ENCODE measurements at regions not wholly inside any gene's neighbourhood (a gene's known extent, or its start where the extent isn't known, plus 50 kb on each side); places are given as distances from the start of the nearest gene placed in this dataset.

GRCh38 chr6:91976797-91977196, 1389.9 kb upstream of the MAP3K7 start:
- TF ChIP-seq EZH2phosphoT487 (IDR thresholded peaks at IDR 0.05; ENCODE audit: low read depth), result no peak
- no peak for TF ChIP-seq CTCF (IDR thresholded peaks at IDR 0.05; ENCODE audit: low read depth, low read length)
- no peak overlapping the region for H3K27ac ChIP-seq (ENCODE audit: low read length)
- no peak overlapping the region for H3K4me2 ChIP-seq (ENCODE audit: low read length)
- no peaks in the 10 kb centered on the region for H3K27me3 ChIP-seq (ENCODE audit: low read depth, low read length)
- H4K20me1 ChIP-seq (ENCODE audit: insufficient read depth, low read length), result no peaks in the 10 kb centered on the region
- no peaks in the 10 kb centered on the region for H3K4me1 ChIP-seq (ENCODE audit: low read length)
- H3K79me2 ChIP-seq (ENCODE audit: low read length), result no peaks in the 10 kb centered on the region
- H3K9ac ChIP-seq (ENCODE audit: low read length), result no peak overlapping the region
- H3K4me3 ChIP-seq (ENCODE audit: low read length), result no peak overlapping the region
- no peak overlapping the region for H2AFZ ChIP-seq (ENCODE audit: low read depth, low read length)
- H3K9me3 ChIP-seq (ENCODE audit: insufficient read depth, low read length), result no peaks in the 10 kb centered on the region
- H3K36me3 ChIP-seq (replicated peaks; ENCODE audit: low read depth, low read length), result no peaks in the 10 kb centered on the region

- no peaks in the 10 kb centered on the region for H3K36me3 ChIP-seq (replicated peaks; ENCODE audit: low read depth, low read length)
- H3K27ac ChIP-seq (ENCODE audit: low read length), result peak overlapping the region; percentile 47; the same call in 1 of the 2 replicates
- no peak for TF ChIP-seq CTCF (IDR thresholded peaks at IDR 0.05; ENCODE audit: low read depth, low read length)
- TF ChIP-seq EZH2phosphoT487 (IDR thresholded peaks at IDR 0.05; ENCODE audit: low read depth), result no peak
- H3K27me3 ChIP-seq (ENCODE audit: low read depth, low read length), result no peaks in the 10 kb centered on the region
- no peaks in the 10 kb centered on the region for H3K79me2 ChIP-seq (ENCODE audit: low read length)
- no peak overlapping the region; the same call in 1 of the 2 replicates for H2AFZ ChIP-seq (ENCODE audit: low read depth, low read length)
- no peaks in the 10 kb centered on the region; the same call in 1 of the 2 replicates for H3K4me1 ChIP-seq (ENCODE audit: low read length)
- no peak overlapping the region for H3K9ac ChIP-seq (ENCODE audit: low read length)
- no peak overlapping the region for H3K4me3 ChIP-seq (ENCODE audit: low read length)
- no peak overlapping the region for H3K4me2 ChIP-seq (ENCODE audit: low read length)
- H4K20me1 ChIP-seq (ENCODE audit: insufficient read depth, low read length), result no peaks in the 10 kb centered on the region
- no peaks in the 10 kb centered on the region; the same call in none of the 2 replicates for H3K9me3 ChIP-seq (ENCODE audit: insufficient read depth, low read length)
These were observed 1383.8 kb upstream of the MAP3K7 start for GRCh38 chr6:91970700-91971099.

DNA sequence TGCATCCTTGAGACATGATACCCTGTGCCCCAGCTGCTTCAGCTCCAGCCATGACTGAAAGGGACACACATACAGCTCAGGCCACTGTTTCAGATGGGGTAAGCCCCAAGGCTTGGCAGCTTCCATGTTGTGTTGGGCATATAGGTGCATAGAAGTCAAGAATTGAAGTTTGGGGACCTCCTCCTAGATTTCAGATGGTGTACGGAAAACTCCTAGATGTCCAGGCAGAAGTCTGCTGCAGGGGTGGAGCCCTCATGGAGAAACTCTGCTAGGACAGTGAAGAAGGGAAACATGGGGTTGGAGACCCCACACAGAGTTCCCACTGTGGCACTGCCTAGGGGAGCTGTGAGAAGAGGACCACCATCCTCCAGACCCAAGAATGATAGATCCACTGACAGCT, 1379.0 kb upstream of the MAP3K7 start:
- Histone ChIP-seq H3K9ac (ENCODE audit: low read length) (no peak overlapping the region), H3K9me3 (ENCODE audit: insufficient read depth, low read length) (no peaks in the 10 kb centered on the region; the same call in none of the 2 replicates), H2AFZ (ENCODE audit: low read depth, low read length) (no peak overlapping the region), H3K4me3 (ENCODE audit: low read length) (no peak overlapping the region), H4K20me1 (ENCODE audit: insufficient read depth, low read length) (no peaks in the 10 kb centered on the region), H3K4me1 (ENCODE audit: low read length) (no peaks in the 10 kb centered on the region; the same call in 1 of the 2 replicates), H3K4me2 (ENCODE audit: low read length) (no peak overlapping the region), H3K79me2 (ENCODE audit: low read length) (no peaks in the 10 kb centered on the region), H3K36me3 (replicated peaks; ENCODE audit: low read depth, low read length) (no peaks in the 10 kb centered on the region), H3K27ac (ENCODE audit: low read length) (no peak overlapping the region), H3K27me3 (ENCODE audit: low read depth, low read length) (no peaks in the 10 kb centered on the region)
- no peak for TF ChIP-seq CTCF (IDR thresholded peaks at IDR 0.05; ENCODE audit: low read depth, low read length)
- TF ChIP-seq EZH2phosphoT487 (IDR thresholded peaks at IDR 0.05; ENCODE audit: low read depth), result no peak

DNA sequence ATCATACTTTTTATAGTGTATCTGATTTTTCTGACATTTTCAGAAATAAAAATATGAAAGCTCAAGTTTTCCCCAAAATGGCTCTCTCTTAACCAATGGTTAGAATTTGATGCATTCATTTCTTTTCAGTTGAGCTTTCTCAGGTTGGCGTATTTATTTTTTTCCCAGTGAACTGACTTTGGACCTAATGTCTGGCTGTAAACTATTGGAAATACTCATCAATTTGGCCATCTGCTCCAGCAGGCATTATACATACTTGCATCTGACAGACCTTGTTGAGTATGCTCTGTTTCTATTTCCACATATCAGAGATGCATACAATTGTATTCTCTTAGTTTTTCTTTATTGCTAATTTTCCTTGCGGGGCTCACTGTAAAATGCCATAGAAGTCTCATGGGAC, 1374.8 kb upstream of the MAP3K7 start:
- Histone ChIP-seq H3K9me3 (ENCODE audit: insufficient read depth, low read length) (no peaks in the 10 kb centered on the region; the same call in 1 of the 2 replicates), H2AFZ (ENCODE audit: low read depth, low read length) (no peak overlapping the region), H3K79me2 (ENCODE audit: low read length) (no peaks in the 10 kb centered on the region), H3K27ac (ENCODE audit: low read length) (no peak overlapping the region), H3K4me2 (ENCODE audit: low read length) (no peak overlapping the region), H3K27me3 (ENCODE audit: low read depth, low read length) (no peaks in the 10 kb centered on the region), H3K4me1 (ENCODE audit: low read length) (no peaks in the 10 kb centered on the region), H3K9ac (ENCODE audit: low read length) (no peak overlapping the region), H4K20me1 (ENCODE audit: insufficient read depth, low read length) (no peaks in the 10 kb centered on the region), H3K4me3 (ENCODE audit: low read length) (no peak overlapping the region), H3K36me3 (replicated peaks; ENCODE audit: low read depth, low read length) (no peaks in the 10 kb centered on the region)
- TF ChIP-seq EZH2phosphoT487 (IDR thresholded peaks at IDR 0.05; ENCODE audit: low read depth) (no peak), CTCF (IDR thresholded peaks at IDR 0.05; ENCODE audit: low read depth, low read length) (no peak)

Data from OCI-LY3 (cell line).